GM21360 (cell line): ENCODE measurements at regions not wholly inside any gene's neighbourhood (a gene's known extent, or its start where the extent isn't known, plus 50 kb on each side); places are given as distances from the start of the nearest gene placed in this dataset.

Experiments used
- ATAC-seq: cut with Tn5 transposase; IDR thresholded peaks from one replicate; pipeline ENCODE4 v1.9.1; 2021; ENCODE audit warnings: mild to moderate bottlenecking, moderate library complexity; ENCODE audit not compliant: unreplicated experiment

- ATAC-seq, result no peak
Measured at GRCh38 chr2:236940916-236941520, 144.7 kb upstream of the COPS8 start.

- ATAC-seq, result no peak
Measured at GRCh38 chr2:236941551-236941950, 144.1 kb upstream of the COPS8 start.

GRCh38 chr2:236942554-236942953 lies 143.1 kb upstream of the COPS8 start:
- no peak for ATAC-seq

GRCh38 chr2:236943068-236943467 lies 142.6 kb upstream of the COPS8 start:
- no peak for ATAC-seq

GRCh38 chr2:236943841-236944513 lies 141.7 kb upstream of the COPS8 start:
- ATAC-seq, result no peak

- ATAC-seq, result no peak
Measured at GRCh38 chr2:236944561-236944960, 141.1 kb upstream of the COPS8 start.

GRCh38 chr2:236945431-236946016 lies 140.2 kb upstream of the COPS8 start:
- ATAC-seq, result no peak

- no peak for ATAC-seq
Measured at GRCh38 chr2:236946871-236947270, 138.8 kb upstream of the COPS8 start.

- no peak for ATAC-seq
Measured at GRCh38 chr2:236947294-236947693, 138.4 kb upstream of the COPS8 start.

- no peak for ATAC-seq
Measured at GRCh38 chr2:236947896-236948295, 137.8 kb upstream of the COPS8 start.

GRCh38 chr2:236949089-236949905 lies 136.4 kb upstream of the COPS8 start:
- no peak for ATAC-seq

- ATAC-seq, result no peak
Measured at GRCh38 chr2:236951830-236952475, 133.7 kb upstream of the COPS8 start.

GRCh38 chr2:236954641-236955040 lies 131.0 kb upstream of the COPS8 start:
- no peak for ATAC-seq

- ATAC-seq, result no peak
Measured at GRCh38 chr2:236955521-236956030, 130.1 kb upstream of the COPS8 start.

GRCh38 chr2:236956031-236956618 lies 129.6 kb upstream of the COPS8 start:
- ATAC-seq, result no peak

- no peak for ATAC-seq
Measured at GRCh38 chr2:236956641-236957040, 129.0 kb upstream of the COPS8 start.

GRCh38 chr2:236959036-236959435 lies 126.7 kb upstream of the COPS8 start:
- ATAC-seq, result no peak

GRCh38 chr2:236959876-236960275 lies 125.8 kb upstream of the COPS8 start:
- ATAC-seq, result no peak

- no peak for ATAC-seq
Measured at GRCh38 chr2:236960531-236960930, 125.2 kb upstream of the COPS8 start.

- no peak for ATAC-seq
Measured at GRCh38 chr2:236962816-236963215, 122.9 kb upstream of the COPS8 start.
